HEK293 (cell line): ENCODE measurements at regions not wholly inside any gene's neighbourhood (a gene's known extent, or its start where the extent isn't known, plus 50 kb on each side); places are given as distances from the start of the nearest gene placed in this dataset.

Experiments used
- KLF9 ChIP-seq: fragments of 450-650 bp; formaldehyde crosslinking; IDR thresholded peaks from 2 replicates; pipeline ENCODE4 v1.5.1; 2016; ENCODE audit warnings: missing biosample characterization, missing genetic modification characterization, low read depth
- ZNF558 ChIP-seq: fragments of 450-650 bp; formaldehyde crosslinking; IDR thresholded peaks from 2 replicates; pipeline ENCODE4 v1.5.1; 2016; ENCODE audit warnings: missing biosample characterization, missing genetic modification characterization
- ZNF629 ChIP-seq: fragments of 450-650 bp; formaldehyde crosslinking; IDR thresholded peaks from 2 replicates; pipeline ENCODE4 v1.5.1; 2017; ENCODE audit warnings: missing biosample characterization, missing genetic modification characterization

DNA sequence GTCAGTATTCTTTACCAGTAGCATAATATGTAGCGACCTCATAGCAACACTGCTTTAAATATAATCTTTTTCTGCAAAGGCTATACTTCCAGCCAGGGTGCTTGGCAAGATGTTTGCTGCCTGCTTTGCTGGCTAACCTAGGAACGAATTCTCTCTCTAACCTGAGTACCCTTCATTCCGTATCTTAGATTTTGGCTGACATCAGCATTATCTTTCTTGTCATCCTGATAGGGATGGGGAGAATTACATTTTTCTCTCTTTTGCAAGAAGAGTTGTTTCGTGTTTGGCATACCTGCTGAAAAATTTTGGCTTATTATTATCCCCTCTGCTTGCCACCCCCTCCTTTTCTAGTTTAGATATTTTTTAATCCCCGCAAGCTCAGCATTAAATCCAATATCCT, 91.2 kb upstream of the CLMP start:
- TF ChIP-seq ZNF629 (tag by site-specific recombination): no peak
- no peak for TF ChIP-seq KLF9 (tag by site-specific recombination)
- no peak for TF ChIP-seq ZNF558 (tag by site-specific recombination)
